ENCODE measurements at regions not wholly inside any gene's neighbourhood (a gene's known extent, or its start where the extent isn't known, plus 50 kb on each side); places are given as distances from the start of the nearest gene placed in this dataset.
"Not testable (repeated sequence)": the region's sequence is repeated elsewhere in the genome, so short reads cannot be mapped to it uniquely, and the experiment has no call there.

- Histone ChIP-seq H3K9me3 (ENCODE audit: control insufficient read depth in 1 of 2, low read length in 2 of 2) (no peaks in the 10 kb centered on the region), H3K4me3 (ENCODE audit: low read depth in 1 of 2, low read length in 2 of 2) (no peak overlapping the region), H3K27me3 (ENCODE audit: control insufficient read depth in 1 of 2, insufficient read depth in 2 of 2, low read length in 2 of 2) (peaks cover 0 to 6% of the 10 kb centered on the region in 2 donors), H3K4me1 (ENCODE audit: control insufficient read depth in 1 of 2, insufficient read depth in 2 of 2, low read length in 2 of 2) (no peaks in the 10 kb centered on the region), H3K36me3 (ENCODE audit: control insufficient read depth in 1 of 2, insufficient read depth in 2 of 2, low read length in 2 of 2) (no peaks in the 10 kb centered on the region), H3K27ac (ENCODE audit: low read depth, low read length) (no peak overlapping the region), H3K9ac (ENCODE audit: low read depth in 1 of 2, low read length in 2 of 2) (no peak overlapping the region)
Measured at GRCh38 chr17:79549141-79549915, 61.5 kb downstream of the RBFOX3 start.

DNA sequence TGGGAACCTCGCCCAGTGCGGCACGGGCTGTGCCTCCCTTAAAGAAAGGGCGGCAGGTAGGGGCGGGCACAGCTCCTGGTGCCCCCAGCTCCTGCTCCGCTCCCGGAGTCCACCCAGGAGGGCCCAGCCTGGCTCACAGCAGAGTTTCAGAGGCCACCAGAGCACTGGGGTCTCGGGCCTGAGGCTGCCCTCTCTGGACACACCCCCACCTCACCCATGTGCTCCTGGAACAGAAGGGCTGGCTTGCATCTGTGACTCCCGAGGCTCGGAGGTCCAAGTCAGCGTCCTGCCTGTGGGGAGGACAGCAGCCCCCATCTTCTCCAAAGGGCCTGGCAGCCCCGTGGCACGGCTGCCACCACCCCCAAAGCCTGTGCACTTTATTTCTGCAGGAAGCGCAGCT lies 62.7 kb downstream of the RBFOX3 start:
- H3K27me3 ChIP-seq (ENCODE audit: control insufficient read depth in 1 of 2, insufficient read depth in 2 of 2, low read length in 2 of 2): peaks cover 0 to 12% of the 10 kb centered on the region in 2 donors
- no peaks in the 10 kb centered on the region for H3K4me1 ChIP-seq (ENCODE audit: control insufficient read depth in 1 of 2, insufficient read depth in 2 of 2, low read length in 2 of 2)
- H3K9ac ChIP-seq (ENCODE audit: low read depth in 1 of 2, low read length in 2 of 2): no peak overlapping the region
- no peak overlapping the region for H3K4me3 ChIP-seq (ENCODE audit: low read depth in 1 of 2, low read length in 2 of 2)
- no peaks in the 10 kb centered on the region for H3K36me3 ChIP-seq (ENCODE audit: control insufficient read depth in 1 of 2, insufficient read depth in 2 of 2, low read length in 2 of 2)
- H3K27ac ChIP-seq (ENCODE audit: low read depth, low read length): no peak overlapping the region
- no peaks in the 10 kb centered on the region for H3K9me3 ChIP-seq (ENCODE audit: control insufficient read depth in 1 of 2, low read length in 2 of 2)

- no peak overlapping the region for H3K9ac ChIP-seq (ENCODE audit: low read depth in 1 of 2, low read length in 2 of 2)
- H3K9me3 ChIP-seq (ENCODE audit: control insufficient read depth in 1 of 2, low read length in 2 of 2): no peaks in the 10 kb centered on the region
- no peaks in the 10 kb centered on the region for H3K36me3 ChIP-seq (ENCODE audit: control insufficient read depth in 1 of 2, insufficient read depth in 2 of 2, low read length in 2 of 2)
- peaks cover 0 to 12% of the 10 kb centered on the region in 2 donors for H3K27me3 ChIP-seq (ENCODE audit: control insufficient read depth in 1 of 2, insufficient read depth in 2 of 2, low read length in 2 of 2)
- H3K27ac ChIP-seq (ENCODE audit: low read depth, low read length): no peak overlapping the region
- H3K4me1 ChIP-seq (ENCODE audit: control insufficient read depth in 1 of 2, insufficient read depth in 2 of 2, low read length in 2 of 2): no peaks in the 10 kb centered on the region
- H3K4me3 ChIP-seq (ENCODE audit: low read depth in 1 of 2, low read length in 2 of 2): no peak overlapping the region
Measured at GRCh38 chr17:79547586-79547985, 63.3 kb downstream of the RBFOX3 start.

DNA sequence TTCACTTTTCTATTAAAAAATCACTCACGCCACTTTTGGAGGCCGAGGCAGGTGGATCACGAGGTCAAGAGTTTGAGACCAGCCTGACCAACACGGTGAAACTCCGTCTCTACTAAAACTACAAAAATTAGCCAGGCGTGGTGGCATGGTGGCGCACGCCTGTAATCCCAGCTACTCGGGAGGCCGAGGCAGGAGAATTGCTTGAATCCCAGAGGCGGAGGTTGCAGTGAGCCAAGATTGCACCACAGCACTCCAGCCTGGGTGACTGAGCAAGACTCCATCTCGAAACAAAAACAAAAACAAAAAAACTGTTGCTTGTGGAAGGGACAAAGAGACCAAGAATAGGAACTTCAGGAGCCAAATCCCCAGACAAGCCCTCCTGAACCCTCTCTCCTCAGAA lies 63.7 kb downstream of the RBFOX3 start:
- not testable (repeated sequence) for H3K4me3 ChIP-seq (ENCODE audit: low read depth in 1 of 2, low read length in 2 of 2); H3K9ac ChIP-seq (ENCODE audit: low read depth in 1 of 2, low read length in 2 of 2); H3K36me3 ChIP-seq (ENCODE audit: control insufficient read depth in 1 of 2, insufficient read depth in 2 of 2, low read length in 2 of 2); H3K9me3 ChIP-seq (ENCODE audit: control insufficient read depth in 1 of 2, low read length in 2 of 2); H3K27ac ChIP-seq (ENCODE audit: low read depth, low read length); H3K4me1 ChIP-seq (ENCODE audit: control insufficient read depth in 1 of 2, insufficient read depth in 2 of 2, low read length in 2 of 2)
- peaks cover 0 to 12% of the 10 kb centered on the region in 2 donors for H3K27me3 ChIP-seq (ENCODE audit: control insufficient read depth in 1 of 2, insufficient read depth in 2 of 2, low read length in 2 of 2)

DNA sequence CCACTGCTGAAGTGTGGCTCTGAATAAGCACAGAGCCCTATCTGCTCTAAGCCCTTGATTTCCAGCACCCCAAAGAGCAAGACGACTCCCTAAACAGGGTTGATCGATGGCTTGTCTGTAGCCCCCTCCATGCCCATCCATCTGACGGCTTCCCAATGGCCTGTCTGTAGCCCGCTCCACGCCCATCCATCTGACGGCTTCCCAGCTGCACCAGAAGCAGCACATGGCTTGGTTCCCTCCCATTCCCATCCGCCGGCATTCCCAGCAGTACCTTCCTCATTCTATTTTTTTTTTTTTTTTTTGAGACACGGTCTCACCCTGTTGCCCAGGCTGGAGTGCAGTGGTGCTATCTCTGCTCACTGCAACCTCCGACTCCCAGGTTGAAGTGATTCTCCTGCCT lies 64.5 kb downstream of the RBFOX3 start:
- H3K27ac ChIP-seq (ENCODE audit: low read depth, low read length): no peak overlapping the region
- no peak overlapping the region for H3K9ac ChIP-seq (ENCODE audit: low read depth in 1 of 2, low read length in 2 of 2)
- H3K27me3 ChIP-seq (ENCODE audit: control insufficient read depth in 1 of 2, insufficient read depth in 2 of 2, low read length in 2 of 2): peaks cover 0 to 15% of the 10 kb centered on the region in 2 donors
- H3K4me1 ChIP-seq (ENCODE audit: control insufficient read depth in 1 of 2, insufficient read depth in 2 of 2, low read length in 2 of 2): no peaks in the 10 kb centered on the region
- H3K36me3 ChIP-seq (ENCODE audit: control insufficient read depth in 1 of 2, insufficient read depth in 2 of 2, low read length in 2 of 2): no peaks in the 10 kb centered on the region
- no peak overlapping the region for H3K4me3 ChIP-seq (ENCODE audit: low read depth in 1 of 2, low read length in 2 of 2)
- H3K9me3 ChIP-seq (ENCODE audit: control insufficient read depth in 1 of 2, low read length in 2 of 2): no peaks in the 10 kb centered on the region

DNA sequence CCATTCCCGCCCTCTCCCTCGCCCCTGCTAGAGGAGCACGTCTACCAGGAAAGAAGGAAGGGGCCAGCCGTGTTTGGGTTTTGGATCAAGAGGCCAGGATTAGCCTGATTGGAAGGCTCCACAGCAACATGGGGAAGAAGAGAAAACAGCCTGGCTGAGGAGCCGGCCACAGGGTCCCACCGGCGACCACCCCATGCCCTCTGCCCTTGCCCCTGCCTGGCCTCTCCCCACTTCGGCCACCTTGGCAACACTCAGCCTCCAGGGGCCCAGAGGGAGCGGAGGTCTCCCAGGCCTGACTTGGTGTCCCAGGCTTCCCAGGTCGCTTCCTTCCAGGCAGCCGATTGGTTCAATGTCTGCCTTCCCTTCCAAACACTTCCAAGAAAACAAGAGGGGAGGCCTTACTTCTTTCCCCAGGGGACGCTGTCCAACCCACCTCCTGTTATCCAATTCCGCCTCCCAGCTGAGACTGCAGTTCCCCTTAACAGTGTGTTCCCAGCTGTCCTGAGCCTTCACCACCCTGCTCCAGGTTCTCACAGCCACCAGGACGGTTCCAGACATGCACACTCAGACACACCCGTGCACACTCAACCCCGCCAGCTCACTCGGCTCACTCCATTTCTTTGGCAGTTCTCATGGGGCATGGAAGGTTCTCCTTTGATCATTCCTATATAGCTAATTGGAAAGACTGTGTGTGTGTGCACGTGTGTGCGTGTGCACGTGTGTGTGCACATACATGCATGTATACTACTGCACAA lies 65.4 kb downstream of the RBFOX3 start:
- Histone ChIP-seq H3K36me3 (ENCODE audit: control insufficient read depth in 1 of 2, insufficient read depth in 2 of 2, low read length in 2 of 2) (no peaks in the 10 kb centered on the region), H3K9me3 (ENCODE audit: control insufficient read depth in 1 of 2, low read length in 2 of 2) (no peaks in the 10 kb centered on the region), H3K4me3 (ENCODE audit: low read depth in 1 of 2, low read length in 2 of 2) (no peak overlapping the region), H3K27me3 (ENCODE audit: control insufficient read depth in 1 of 2, insufficient read depth in 2 of 2, low read length in 2 of 2) (peaks cover 0 to 15% of the 10 kb centered on the region in 2 donors), H3K4me1 (ENCODE audit: control insufficient read depth in 1 of 2, insufficient read depth in 2 of 2, low read length in 2 of 2) (no peaks in the 10 kb centered on the region), H3K9ac (ENCODE audit: low read depth in 1 of 2, low read length in 2 of 2) (no peak overlapping the region), H3K27ac (ENCODE audit: low read depth, low read length) (no peak overlapping the region)

GRCh38 chr17:79544142-79544914 lies 66.5 kb downstream of the RBFOX3 start:
- H3K36me3 ChIP-seq (ENCODE audit: control insufficient read depth in 1 of 2, insufficient read depth in 2 of 2, low read length in 2 of 2): no peaks in the 10 kb centered on the region
- H3K9ac ChIP-seq (ENCODE audit: low read depth in 1 of 2, low read length in 2 of 2): no peak overlapping the region
- H3K27me3 ChIP-seq (ENCODE audit: control insufficient read depth in 1 of 2, insufficient read depth in 2 of 2, low read length in 2 of 2): peaks cover 0 to 15% of the 10 kb centered on the region in 2 donors
- no peak overlapping the region for H3K4me3 ChIP-seq (ENCODE audit: low read depth in 1 of 2, low read length in 2 of 2)
- no peaks in the 10 kb centered on the region for H3K4me1 ChIP-seq (ENCODE audit: control insufficient read depth in 1 of 2, insufficient read depth in 2 of 2, low read length in 2 of 2)
- H3K27ac ChIP-seq (ENCODE audit: low read depth, low read length): no peak overlapping the region
- no peaks in the 10 kb centered on the region for H3K9me3 ChIP-seq (ENCODE audit: control insufficient read depth in 1 of 2, low read length in 2 of 2)

DNA sequence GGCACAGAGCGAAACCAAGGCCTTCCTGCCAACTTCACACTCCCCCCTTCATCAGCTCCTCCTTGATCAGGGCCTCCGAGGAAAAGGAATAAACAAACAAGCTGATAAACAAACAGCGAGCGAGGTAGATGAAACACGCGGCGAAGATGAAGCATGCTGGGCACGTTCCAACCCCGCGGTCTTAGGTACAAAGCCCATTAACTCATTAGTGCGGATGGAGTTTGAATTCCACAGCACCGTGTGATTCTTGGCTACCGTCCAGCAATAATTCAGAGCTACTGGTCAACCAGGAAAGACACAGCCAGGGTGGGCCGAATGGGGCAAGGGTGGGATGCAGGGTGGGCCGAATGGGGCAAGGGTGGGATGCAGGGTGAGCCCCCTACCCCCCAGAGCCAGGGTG lies 67.3 kb downstream of the RBFOX3 start:
- H3K36me3 ChIP-seq (ENCODE audit: control insufficient read depth in 1 of 2, insufficient read depth in 2 of 2, low read length in 2 of 2): no peaks in the 10 kb centered on the region
- H3K9ac ChIP-seq (ENCODE audit: low read depth in 1 of 2, low read length in 2 of 2): no peak overlapping the region
- no peak overlapping the region for H3K27ac ChIP-seq (ENCODE audit: low read depth, low read length)
- peaks cover 0 to 15% of the 10 kb centered on the region in 2 donors for H3K27me3 ChIP-seq (ENCODE audit: control insufficient read depth in 1 of 2, insufficient read depth in 2 of 2, low read length in 2 of 2)
- H3K4me1 ChIP-seq (ENCODE audit: control insufficient read depth in 1 of 2, insufficient read depth in 2 of 2, low read length in 2 of 2): no peaks in the 10 kb centered on the region
- H3K4me3 ChIP-seq (ENCODE audit: low read depth in 1 of 2, low read length in 2 of 2): no peak overlapping the region
- no peaks in the 10 kb centered on the region for H3K9me3 ChIP-seq (ENCODE audit: control insufficient read depth in 1 of 2, low read length in 2 of 2)

DNA sequence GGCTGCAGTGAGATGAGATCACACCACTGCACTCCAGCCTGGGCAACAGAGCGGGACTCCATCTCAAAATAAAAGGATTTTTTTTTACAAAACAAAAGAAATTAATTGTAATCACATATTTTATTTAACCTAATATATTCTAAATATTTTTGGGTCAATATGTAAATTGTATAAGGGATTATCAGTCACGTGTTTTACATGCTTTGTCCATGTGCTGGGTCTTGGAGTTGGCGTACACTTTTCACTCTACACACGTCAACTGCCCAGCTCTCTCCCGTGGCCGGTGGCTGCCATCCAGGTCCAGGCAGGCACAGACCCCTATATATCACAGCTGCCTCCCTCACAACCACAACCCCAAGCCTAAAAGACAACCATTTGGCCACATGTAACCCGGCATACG lies 68.1 kb downstream of the RBFOX3 start:
- no peak overlapping the region for H3K4me3 ChIP-seq (ENCODE audit: low read depth in 1 of 2, low read length in 2 of 2)
- no peak overlapping the region for H3K27ac ChIP-seq (ENCODE audit: low read depth, low read length)
- H3K9ac ChIP-seq (ENCODE audit: low read depth in 1 of 2, low read length in 2 of 2): no peak overlapping the region
- H3K4me1 ChIP-seq (ENCODE audit: control insufficient read depth in 1 of 2, insufficient read depth in 2 of 2, low read length in 2 of 2): no peaks in the 10 kb centered on the region
- peaks cover 0 to 15% of the 10 kb centered on the region in 2 donors for H3K27me3 ChIP-seq (ENCODE audit: control insufficient read depth in 1 of 2, insufficient read depth in 2 of 2, low read length in 2 of 2)
- no peaks in the 10 kb centered on the region for H3K9me3 ChIP-seq (ENCODE audit: control insufficient read depth in 1 of 2, low read length in 2 of 2)
- H3K36me3 ChIP-seq (ENCODE audit: control insufficient read depth in 1 of 2, insufficient read depth in 2 of 2, low read length in 2 of 2): no peaks in the 10 kb centered on the region

Data from duodenal mucosa (tissue), 2 donors.